GM23338 (cell line): ENCODE measurements at regions not wholly inside any gene's neighbourhood (a gene's known extent, or its start where the extent isn't known, plus 50 kb on each side); places are given as distances from the start of the nearest gene placed in this dataset.

Source experiments
- CTCF ChIP-seq, 2 experiments: fragments of 200-600 bp in 1 of 2; sonication (generic) in 1 of 2; conservative IDR thresholded peaks; 2 replicates each; pipeline versions ENCODE4 v1.5.1 to v1.6.1; 2016 to 2017; ENCODE audit warnings: antibody characterized with exemption in 2 of 2, low read depth in 2 of 2, mild to moderate bottlenecking in 2 of 2, moderate library complexity in 1 of 2
- EZH2 ChIP-seq: fragments of 200-600 bp; sonication (generic); IDR thresholded peaks from one replicate; pipeline ENCODE4 v1.8.0; 2017; ENCODE audit warnings: antibody characterized with exemption, mild to moderate bottlenecking, low read depth; ENCODE audit not compliant: unreplicated experiment

GRCh38 chr2:163187119-163187518, 348.6 kb upstream of the KCNH7 start:
- TF ChIP-seq CTCF (conservative IDR thresholded peaks at IDR 0.05; ENCODE audit: low read depth in 2 of 2) (no peak), EZH2 (no peak)
